ENCODE measurements at regions not wholly inside any gene's neighbourhood (a gene's known extent, or its start where the extent isn't known, plus 50 kb on each side); places are given as distances from the start of the nearest gene placed in this dataset.

DNA sequence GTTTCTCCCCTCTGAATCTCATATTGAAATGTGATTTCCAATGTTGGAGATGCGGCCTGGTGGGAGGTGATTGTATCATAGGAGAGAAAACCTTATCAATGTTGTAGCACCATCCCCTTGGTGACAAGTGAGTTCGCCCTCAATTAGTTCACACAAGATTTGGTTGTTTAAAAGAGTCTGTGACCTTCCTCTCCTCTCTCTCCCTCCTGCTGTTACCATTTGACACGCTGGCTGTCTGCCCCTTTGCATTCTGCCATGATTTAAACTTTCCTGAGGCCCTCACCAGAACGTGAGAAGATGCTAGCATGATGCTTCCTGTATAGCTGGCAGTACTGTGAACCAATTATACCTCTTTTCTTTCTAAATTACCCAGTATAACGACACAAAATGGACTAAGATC lies 730.9 kb upstream of the PRMT6 start:
- intact Hi-C loops (cut with micrococcal nuclease; ENCODE audit: unreplicated experiment), result no loop called here
- ATAC-seq (no peak), FAIRE-seq (no peak), DNase-seq (ENCODE audit: low spot score) (no peak)
- Histone ChIP-seq H3K36me3 (replicated peaks in 1 of 2; ENCODE audit: control insufficient read depth in 1 of 2, insufficient read depth in 2 of 2, low read length in 2 of 2) (no peaks in the 10 kb centered on the region), H3K27me3 (ENCODE audit: control insufficient read depth in 1 of 2, insufficient read depth in 2 of 2, low read length in 2 of 2) (no peaks in the 10 kb centered on the region), H3K4me1 (ENCODE audit: insufficient read depth, low read length) (no peaks in the 10 kb centered on the region), H2AFZ (ENCODE audit: low read length) (no peak overlapping the region), H3K9ac (ENCODE audit: insufficient read depth, low read depth, low read length) (no peak overlapping the region), H3K4me2 (ENCODE audit: low read depth, low read length) (no peak overlapping the region), H3K27ac (ENCODE audit: extremely low read length, insufficient read depth, low read length) (no peak overlapping the region), H3K9me3 (ENCODE audit: low read length) (peaks cover 55% of the 10 kb centered on the region), H4K20me1 (ENCODE audit: insufficient read depth, low read length) (no peaks in the 10 kb centered on the region), H3K4me3 (replicated peaks in 1 of 3; ENCODE audit: insufficient read depth in 1 of 3, low read depth in 2 of 3, low read length in 3 of 3) (no peak overlapping the region), H3K79me2 (ENCODE audit: insufficient read depth, low read length) (no peaks in the 10 kb centered on the region)
- 3% methylated on average over 5 of the region's 5 CpGs for whole genome bisulfite sequencing (ENCODE audit: low lambda C conversion rate)
- ChIA-PET POLR2A (no interaction called here), CTCF (ENCODE audit: low intra/inter-chr PET ratio, low total read pairs) (no interaction called here)
- in situ Hi-C loops (cut with HindIII; ENCODE audit: extremely low pct_ligation_motif_present, low pct_unique_long_range_greater_than_20kb), result no loop called here
- TF ChIP-seq ARID2 (CRISPR knock-in tag; IDR thresholded peaks at IDR 0.05; ENCODE audit: borderline replicate concordance) (no peak), MNT (IDR thresholded peaks at IDR 0.05) (no peak), EHMT2 (IDR thresholded peaks at IDR 0.05; ENCODE audit: borderline replicate concordance, low read depth, low read length) (no peak), POLR2A (IDR thresholded peaks at IDR 0.05; ENCODE audit: insufficient read depth in 1 of 2, low read depth in 2 of 2, low read length in 2 of 2) (no peak), ZBTB26 (CRISPR knock-in tag; IDR thresholded peaks at IDR 0.05; ENCODE audit: borderline replicate concordance) (no peak), CHD4 (IDR thresholded peaks at IDR 0.05; ENCODE audit: borderline replicate concordance, low read length) (no peak), ZKSCAN8 (CRISPR knock-in tag; IDR thresholded peaks at IDR 0.05; ENCODE audit: borderline replicate concordance) (no peak), ERF (CRISPR knock-in tag; IDR thresholded peaks at IDR 0.05) (no peak), DNMT1 (CRISPR knock-in tag; IDR thresholded peaks at IDR 0.05) (no peak), PHF8 (CRISPR knock-in tag; IDR thresholded peaks at IDR 0.05) (no peak), ZNF230 (CRISPR knock-in tag; IDR thresholded peaks at IDR 0.05) (no peak), TEAD2 (CRISPR knock-in tag; IDR thresholded peaks at IDR 0.05) (no peak), ZNF414 (CRISPR knock-in tag; IDR thresholded peaks at IDR 0.05) (no peak), TCF7L2 (IDR thresholded peaks at IDR 0.05; ENCODE audit: low read depth, low read length) (no peak), ZNF563 (CRISPR knock-in tag; IDR thresholded peaks at IDR 0.05) (no peak)
- TF ChIP-seq, protein P1, sequence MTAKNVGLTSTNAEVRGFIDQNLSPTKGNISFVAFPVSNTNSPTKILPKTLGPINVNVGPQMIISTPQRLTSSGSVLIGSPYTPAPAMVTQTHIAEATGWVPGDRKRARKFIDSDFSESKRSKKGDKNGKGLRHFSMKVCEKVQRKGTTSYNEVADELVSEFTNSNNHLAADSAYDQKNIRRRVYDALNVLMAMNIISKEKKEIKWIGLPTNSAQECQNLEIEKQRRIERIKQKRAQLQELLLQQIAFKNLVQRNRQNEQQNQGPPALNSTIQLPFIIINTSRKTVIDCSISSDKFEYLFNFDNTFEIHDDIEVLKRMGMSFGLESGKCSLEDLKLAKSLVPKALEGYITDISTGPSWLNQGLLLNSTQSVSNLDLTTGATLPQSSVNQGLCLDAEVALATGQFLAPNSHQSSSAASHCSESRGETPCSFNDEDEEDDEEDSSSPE (CRISPR knock-in tag; IDR thresholded peaks at IDR 0.05), result no peak
- TF ChIP-seq, protein P2, sequence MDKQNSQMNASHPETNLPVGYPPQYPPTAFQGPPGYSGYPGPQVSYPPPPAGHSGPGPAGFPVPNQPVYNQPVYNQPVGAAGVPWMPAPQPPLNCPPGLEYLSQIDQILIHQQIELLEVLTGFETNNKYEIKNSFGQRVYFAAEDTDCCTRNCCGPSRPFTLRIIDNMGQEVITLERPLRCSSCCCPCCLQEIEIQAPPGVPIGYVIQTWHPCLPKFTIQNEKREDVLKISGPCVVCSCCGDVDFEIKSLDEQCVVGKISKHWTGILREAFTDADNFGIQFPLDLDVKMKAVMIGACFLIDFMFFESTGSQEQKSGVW (CRISPR knock-in tag; IDR thresholded peaks at IDR 0.05; ENCODE audit: borderline replicate concordance), result no peak
- TF ChIP-seq, protein P3, sequence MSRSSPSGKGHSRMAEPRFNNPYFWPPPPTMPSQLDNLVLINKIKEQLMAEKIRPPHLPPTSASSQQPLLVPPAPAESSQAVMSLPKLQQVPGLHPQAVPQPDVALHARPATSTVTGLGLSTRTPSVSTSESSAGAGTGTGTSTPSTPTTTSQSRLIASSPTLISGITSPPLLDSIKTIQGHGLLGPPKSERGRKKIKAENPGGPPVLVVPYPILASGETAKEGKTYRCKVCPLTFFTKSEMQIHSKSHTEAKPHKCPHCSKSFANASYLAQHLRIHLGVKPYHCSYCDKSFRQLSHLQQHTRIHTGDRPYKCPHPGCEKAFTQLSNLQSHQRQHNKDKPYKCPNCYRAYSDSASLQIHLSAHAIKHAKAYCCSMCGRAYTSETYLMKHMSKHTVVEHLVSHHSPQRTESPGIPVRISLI (CRISPR knock-in tag; IDR thresholded peaks at IDR 0.05; ENCODE audit: borderline replicate concordance), result no peak
- BruUV-seq (replicated peaks), result no TSS peak
